Naive thymus-derived CD4-positive, alpha-beta T cell (primary cell): ENCODE measurements at regions not wholly inside any gene's neighbourhood (a gene's known extent, or its start where the extent isn't known, plus 50 kb on each side); places are given as distances from the start of the nearest gene placed in this dataset.

Experiments used
- ATAC-seq: fragments of 150-1000 bp; cut with Tn5 transposase; 2 replicates; pipeline ENCODE4 v1.10.0; 2021; ENCODE audit warnings: mild to moderate bottlenecking, moderate library complexity
- CTCF ChIA-PET: fragments of 350-600 bp; sonication (Branson Sonifier 250); formaldehyde crosslinking; loops from one replicate; lab custom pipeline; 2021; ENCODE audit warnings: antibody characterized with exemption; lab: Charles Lee
- POLR2A ChIA-PET: fragments of 350-600 bp; sonication (Branson Sonifier 250); formaldehyde crosslinking; loops from one replicate; lab custom pipeline; 2021; ENCODE audit warnings: antibody characterized with exemption, inconsistent platforms; lab: Charles Lee
- DNase-seq, 9 donors: peaks; one replicate each; pipeline versions ENCODE4 v3.0.0 to v3.0.0-alpha.2; 2020 to 2022; ENCODE audit warnings: mixed read lengths in 1 of 9
- H3K27ac ChIP-seq: one replicate; pipeline ENCODE4 v1.7.0; 2013; ENCODE audit warnings: mild to moderate bottlenecking, low read depth, low read length, moderate library complexity
- H3K27me3 ChIP-seq, 2 donors: one replicate each; pipeline ENCODE4 v1.7.0; 2013; ENCODE audit warnings: low read length in 2 of 2, mild to moderate bottlenecking in 2 of 2, moderate library complexity in 2 of 2; ENCODE audit not compliant: control insufficient read depth in 2 of 2, insufficient read depth in 2 of 2
- H3K36me3 ChIP-seq, 3 experiments: 1 replicate in 2 of 3; 2 replicates in 1 of 3; pipeline ENCODE4 v1.7.0; 2013; ENCODE audit warnings: low read length in 3 of 3, mild to moderate bottlenecking in 3 of 3, moderate library complexity in 1 of 3; ENCODE audit not compliant: insufficient read depth in 3 of 3, control insufficient read depth in 2 of 3
- H3K4me1 ChIP-seq, 2 donors: one replicate each; pipeline ENCODE4 v1.7.0; 2013; ENCODE audit warnings: low read length in 2 of 2, mild to moderate bottlenecking in 2 of 2, moderate library complexity in 1 of 2; ENCODE audit not compliant: control insufficient read depth in 2 of 2, insufficient read depth in 2 of 2
- H3K4me3 ChIP-seq: 2 replicates; pipeline ENCODE4 v1.7.0; 2013; ENCODE audit warnings: mild to moderate bottlenecking, low read length
- H3K9me3 ChIP-seq, 3 experiments: 1 replicate in 2 of 3; 2 replicates in 1 of 3; pipeline ENCODE4 v1.7.0; 2013; ENCODE audit warnings: low read length in 3 of 3; ENCODE audit not compliant: control insufficient read depth in 2 of 3
- H3K27ac Mint-ChIP-seq, 9 donors: one replicate each; pipeline ENCODE4 v1.8.0; 2020 to 2022; ENCODE audit warnings: mixed read lengths in 9 of 9, mild to moderate bottlenecking in 8 of 9, moderate library complexity in 5 of 9, inconsistent platforms in 2 of 9
- H3K27me3 Mint-ChIP-seq, 5 donors: one replicate each; pipeline ENCODE4 v1.8.0; 2021 to 2022; ENCODE audit warnings: mixed read lengths in 5 of 5, mild to moderate bottlenecking in 1 of 5
- H3K36me3 Mint-ChIP-seq, 5 donors: one replicate each; pipeline ENCODE4 v1.8.0; 2020 to 2022; ENCODE audit warnings: mixed read lengths in 5 of 5, mild to moderate bottlenecking in 3 of 5, inconsistent platforms in 1 of 5
- H3K4me1 Mint-ChIP-seq, 7 donors: one replicate each; pipeline ENCODE4 v1.8.0; 2020 to 2022; ENCODE audit warnings: mixed read lengths in 7 of 7, mild to moderate bottlenecking in 3 of 7, inconsistent platforms in 1 of 7
- H3K4me3 Mint-ChIP-seq, 10 donors: one replicate each; pipeline ENCODE4 v1.8.0; 2020 to 2022; ENCODE audit warnings: mild to moderate bottlenecking in 10 of 10, mixed read lengths in 10 of 10, moderate library complexity in 6 of 10, inconsistent platforms in 2 of 10
- H3K9me3 Mint-ChIP-seq, 11 donors: one replicate each; pipeline ENCODE4 v1.8.0; 2020 to 2022; ENCODE audit warnings: mixed read lengths in 11 of 11, mild to moderate bottlenecking in 4 of 11, inconsistent platforms in 1 of 11, moderate library complexity in 1 of 11
- intact Hi-C, 2 donors: fragments of 100-400 bp; cut with micrococcal nuclease; formaldehyde crosslinking; loops; one replicate each; pipeline ENCODE4 v1.15.1; 2023

DNA sequence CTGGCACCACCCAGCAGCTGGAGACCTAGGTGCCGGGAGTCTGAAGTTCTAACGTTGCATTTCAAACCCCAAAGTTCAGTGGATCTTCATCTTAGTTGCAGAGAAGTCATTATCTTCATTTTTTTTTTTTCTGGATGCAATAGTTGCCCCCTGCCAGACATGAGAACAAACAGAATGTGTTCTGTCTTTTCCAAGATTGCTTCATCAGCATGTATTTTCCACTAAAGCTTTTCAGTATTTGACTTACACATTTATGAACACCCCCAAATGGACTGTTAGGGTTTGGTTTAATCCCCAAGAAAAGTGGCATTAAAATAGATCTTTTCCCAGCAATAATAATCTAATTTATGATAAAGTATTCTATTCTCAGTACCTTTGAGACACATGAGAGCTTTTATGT is 135.2 kb upstream of the OSMR start:
- DNase-seq (no peak), ATAC-seq (no peak)
- H3K27me3 Mint-ChIP-seq, result peaks cover 0 to 5% (median 0%) of the 10 kb centered on the region in 5 donors
- H3K36me3 ChIP-seq, result no peaks in the 10 kb centered on the region
- H3K9me3 ChIP-seq, result no peaks in the 10 kb centered on the region
- H3K4me1 Mint-ChIP-seq, result no peaks in the 10 kb centered on the region
- no peaks in the 10 kb centered on the region for H3K27me3 ChIP-seq
- H3K4me3 Mint-ChIP-seq, result no peak overlapping the region
- H3K4me1 ChIP-seq, result no peaks in the 10 kb centered on the region
- intact Hi-C loops, result no loop called here
- no peak overlapping the region for H3K27ac Mint-ChIP-seq
- H3K4me3 ChIP-seq, result no peak overlapping the region
- no peaks in the 10 kb centered on the region for H3K36me3 Mint-ChIP-seq
- H3K27ac ChIP-seq, result no peak overlapping the region
- ChIA-PET POLR2A (no interaction called here), CTCF (no interaction called here)
- peaks cover 0 to 3% (median 0%) of the 10 kb centered on the region in 11 donors for H3K9me3 Mint-ChIP-seq

DNA sequence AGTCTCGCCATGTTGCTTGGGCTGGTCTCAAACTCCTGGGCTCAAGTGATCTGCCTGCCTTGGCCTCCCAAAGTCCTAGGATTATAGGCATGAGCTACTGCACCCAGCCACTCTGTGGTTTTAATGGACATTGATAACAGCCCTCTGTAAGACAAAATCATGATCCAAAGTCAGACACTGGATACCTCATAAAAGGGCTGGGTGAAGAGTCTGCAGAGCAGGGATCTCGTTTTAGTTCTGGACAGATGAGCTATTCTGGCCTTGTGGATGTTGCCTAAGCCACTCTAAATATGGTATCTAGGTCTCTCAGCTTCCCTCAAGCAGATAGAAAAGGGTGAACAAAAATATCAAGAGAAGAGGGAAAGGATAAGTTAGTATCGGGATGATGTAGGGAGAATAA is 133.4 kb upstream of the OSMR start:
- Histone ChIP-seq H3K4me1 (no peaks in the 10 kb centered on the region), H3K36me3 (no peaks in the 10 kb centered on the region), H3K4me3 (no peak overlapping the region), H3K27me3 (no peaks in the 10 kb centered on the region), H3K9me3 (no peaks in the 10 kb centered on the region), H3K27ac (no peak overlapping the region)
- Mint-ChIP-seq H3K27me3 (peaks cover 0 to 5% (median 0%) of the 10 kb centered on the region in 5 donors), H3K4me1 (no peaks in the 10 kb centered on the region), H3K36me3 (no peaks in the 10 kb centered on the region), H3K4me3 (no peak overlapping the region), H3K9me3 (no peaks in the 10 kb centered on the region), H3K27ac (no peak overlapping the region)
- DNase-seq (no peak), ATAC-seq (no peak)
- intact Hi-C loops, result no loop called here
- POLR2A ChIA-PET, result no interaction called here
- CTCF ChIA-PET, result no interaction called here

DNA sequence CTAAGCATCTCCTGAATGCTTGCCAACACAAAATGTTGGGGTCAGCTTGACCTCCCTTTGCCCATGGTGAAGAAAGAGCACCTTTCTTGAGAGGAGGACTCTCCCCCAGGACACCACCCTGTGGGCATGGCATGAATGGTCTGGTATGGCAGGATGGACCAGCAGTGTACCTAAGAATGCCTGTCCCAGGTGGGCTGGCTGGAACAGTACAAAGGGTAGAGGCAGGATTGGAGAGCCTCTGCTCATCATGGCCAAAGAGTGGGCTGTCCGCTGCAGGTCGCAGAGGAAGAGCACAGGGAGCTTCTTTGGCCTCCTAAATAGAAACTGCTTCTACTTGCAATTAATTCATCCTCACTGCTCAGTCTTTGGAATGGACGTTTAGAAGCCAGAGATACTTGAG is 131.6 kb upstream of the OSMR start:
- DNase-seq, result no peak
- no peaks in the 10 kb centered on the region for H3K36me3 Mint-ChIP-seq
- H3K36me3 ChIP-seq, result no peaks in the 10 kb centered on the region
- intact Hi-C loops, result no loop called here
- CTCF ChIA-PET, result no interaction called here
- POLR2A ChIA-PET, result no interaction called here
- H3K4me1 ChIP-seq, result no peaks in the 10 kb centered on the region
- H3K9me3 Mint-ChIP-seq, result no peaks in the 10 kb centered on the region
- H3K27me3 Mint-ChIP-seq, result peaks cover 0 to 5% (median 5%) of the 10 kb centered on the region in 5 donors
- H3K4me1 Mint-ChIP-seq, result no peaks in the 10 kb centered on the region
- no peak overlapping the region for H3K27ac Mint-ChIP-seq
- no peak for ATAC-seq
- no peak overlapping the region for H3K27ac ChIP-seq
- no peak overlapping the region for H3K4me3 Mint-ChIP-seq
- H3K9me3 ChIP-seq, result no peaks in the 10 kb centered on the region
- H3K27me3 ChIP-seq, result no peaks in the 10 kb centered on the region
- H3K4me3 ChIP-seq, result no peak overlapping the region

DNA sequence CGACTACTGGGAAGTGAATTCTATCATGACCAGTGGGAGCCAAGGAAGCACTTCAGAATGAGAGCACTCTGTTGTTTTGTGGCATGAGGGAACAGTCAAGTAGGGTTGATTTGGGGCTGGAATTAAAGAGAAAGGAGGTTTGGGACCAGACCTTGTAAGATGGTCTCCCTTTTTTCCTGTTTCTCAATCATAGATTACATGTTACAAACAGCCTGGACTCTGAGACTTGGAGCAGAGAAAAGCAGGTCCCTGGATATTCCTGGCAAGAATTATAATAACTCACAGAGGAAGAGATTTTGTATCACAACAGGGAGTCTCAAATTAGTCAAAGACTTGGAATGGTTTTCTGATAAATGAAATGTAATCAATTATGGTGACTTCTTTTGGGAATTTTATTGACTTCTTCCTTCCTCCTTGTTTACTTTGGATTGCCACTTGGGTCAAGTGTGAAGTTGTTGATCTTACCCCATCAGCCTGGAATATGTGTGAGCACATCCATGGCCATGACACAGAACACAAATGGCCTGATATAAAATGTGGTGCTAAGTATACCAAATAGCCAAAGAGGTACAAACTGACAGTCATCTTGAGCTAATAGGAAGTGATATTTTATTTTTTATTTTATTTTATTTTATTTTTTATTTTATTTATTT is 131.0 kb upstream of the OSMR start:
- H3K27ac ChIP-seq, result no peak overlapping the region
- DNase-seq, result no peak
- H3K4me3 ChIP-seq, result no peak overlapping the region
- H3K36me3 ChIP-seq, result no peaks in the 10 kb centered on the region
- no peaks in the 10 kb centered on the region for H3K36me3 Mint-ChIP-seq
- ChIA-PET POLR2A (no interaction called here), CTCF (no interaction called here)
- no peaks in the 10 kb centered on the region for H3K27me3 ChIP-seq
- intact Hi-C loops, result no loop called here
- peaks cover 0 to 10% (median 5%) of the 10 kb centered on the region in 5 donors for H3K27me3 Mint-ChIP-seq
- peaks cover 0 to 3% (median 0%) of the 10 kb centered on the region in 11 donors for H3K9me3 Mint-ChIP-seq
- H3K27ac Mint-ChIP-seq, result no peak overlapping the region
- ATAC-seq, result no peak
- H3K4me1 Mint-ChIP-seq, result no peaks in the 10 kb centered on the region
- H3K9me3 ChIP-seq, result no peaks in the 10 kb centered on the region
- no peaks in the 10 kb centered on the region for H3K4me1 ChIP-seq
- no peak overlapping the region for H3K4me3 Mint-ChIP-seq

DNA sequence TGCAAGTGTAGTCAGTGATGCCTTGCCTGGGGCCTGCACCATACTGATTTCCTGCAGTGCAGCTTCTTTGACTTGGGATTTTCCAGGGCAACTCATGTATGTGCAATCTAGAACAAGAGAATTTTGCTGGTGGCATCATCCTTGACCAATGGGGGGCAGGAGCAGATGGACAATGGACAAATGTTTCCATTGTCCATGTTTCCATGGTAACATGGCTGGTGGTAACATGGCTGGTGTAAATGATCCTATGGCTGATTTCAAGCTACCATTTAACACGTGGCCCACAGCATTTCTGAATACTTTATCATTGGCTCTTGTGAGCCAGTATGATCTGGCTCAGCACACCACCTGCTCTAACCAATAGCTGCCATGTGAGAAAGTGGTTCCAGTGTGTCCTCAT is 130.1 kb upstream of the OSMR start:
- ATAC-seq (no peak), DNase-seq (no peak)
- Histone ChIP-seq H3K9me3 (no peaks in the 10 kb centered on the region), H3K4me3 (no peak overlapping the region), H3K36me3 (no peaks in the 10 kb centered on the region), H3K27ac (no peak overlapping the region), H3K27me3 (no peaks in the 10 kb centered on the region), H3K4me1 (no peaks in the 10 kb centered on the region)
- no peaks in the 10 kb centered on the region for H3K36me3 Mint-ChIP-seq
- no peak overlapping the region for H3K27ac Mint-ChIP-seq
- intact Hi-C loops, result no loop called here
- ChIA-PET POLR2A (interaction anchor here (0.7 kb wide), 1 partner anchor 1448 kb away, joined by 4 read pairs; no protein-coding TSS in a partner anchor), CTCF (interaction anchor here (0.6 kb wide), 1 partner anchor 809 kb away, joined by 3 read pairs; no protein-coding TSS in a partner anchor)
- no peaks in the 10 kb centered on the region for H3K4me1 Mint-ChIP-seq
- H3K27me3 Mint-ChIP-seq, result peaks cover 0 to 16% (median 9%) of the 10 kb centered on the region in 5 donors
- H3K4me3 Mint-ChIP-seq, result no peak overlapping the region
- H3K9me3 Mint-ChIP-seq, result peaks cover 0 to 3% (median 0%) of the 10 kb centered on the region in 11 donors

DNA sequence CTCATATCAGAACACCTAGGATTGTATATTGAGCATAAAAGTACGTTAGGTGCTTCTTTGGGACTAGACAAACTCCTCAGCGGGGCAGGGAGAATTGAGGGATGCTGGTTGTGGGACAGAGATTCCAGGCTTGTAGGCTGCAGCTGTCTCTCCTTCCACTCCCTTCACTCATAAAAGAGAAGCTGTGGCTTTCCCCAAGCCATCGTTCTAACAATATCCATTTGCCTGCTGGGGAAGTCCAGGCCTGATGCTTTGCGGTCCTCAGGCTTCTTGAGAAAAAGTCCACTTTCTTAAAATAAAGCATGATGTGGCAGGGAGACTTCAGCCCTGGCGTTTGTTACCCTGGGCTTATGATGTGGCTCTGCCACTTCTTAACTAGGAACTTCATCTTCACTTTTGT is 129.3 kb upstream of the OSMR start:
- Mint-ChIP-seq H3K9me3 (peaks cover 0 to 3% (median 0%) of the 10 kb centered on the region in 11 donors), H3K27ac (no peak overlapping the region), H3K4me3 (no peak overlapping the region), H3K4me1 (no peaks in the 10 kb centered on the region), H3K27me3 (peaks cover 0 to 25% (median 11%) of the 10 kb centered on the region in 5 donors), H3K36me3 (no peaks in the 10 kb centered on the region)
- DNase-seq, result no peak
- ATAC-seq, result no peak
- H3K27ac ChIP-seq, result no peak overlapping the region
- CTCF ChIA-PET, result no interaction called here
- intact Hi-C loops, result no loop called here
- H3K36me3 ChIP-seq, result no peaks in the 10 kb centered on the region
- H3K9me3 ChIP-seq, result no peaks in the 10 kb centered on the region
- POLR2A ChIA-PET, result no interaction called here
- no peak overlapping the region for H3K4me3 ChIP-seq
- H3K27me3 ChIP-seq, result no peaks in the 10 kb centered on the region
- H3K4me1 ChIP-seq, result no peaks in the 10 kb centered on the region

DNA sequence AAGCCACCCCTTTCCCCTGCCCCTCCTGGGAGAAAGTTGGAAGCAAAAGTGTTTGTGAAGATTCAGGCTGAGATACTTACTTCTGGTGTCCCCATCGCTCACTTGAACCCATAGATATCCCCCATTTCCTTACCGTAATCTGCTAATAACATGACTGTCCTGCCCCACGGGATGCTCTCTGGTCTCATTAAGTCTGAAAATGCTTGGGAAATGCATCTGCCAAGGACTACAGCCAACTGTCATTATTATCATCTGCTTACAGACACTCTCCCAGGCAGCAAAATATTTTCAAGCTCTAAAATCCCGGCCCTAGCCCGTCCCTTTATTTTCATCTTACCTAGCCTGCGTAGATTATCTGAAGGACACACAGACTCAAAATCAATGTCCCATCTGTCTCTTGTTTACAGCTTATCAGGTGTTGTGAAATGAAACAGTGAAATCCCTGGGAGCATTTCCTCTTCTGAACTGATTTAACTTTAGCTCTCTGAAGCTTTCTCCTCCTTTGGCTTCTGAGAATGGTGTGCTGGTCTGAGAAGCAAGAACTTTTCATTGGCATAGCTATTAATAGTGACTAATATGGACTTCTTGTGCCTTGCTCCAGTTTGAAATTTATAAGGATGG is 126.9 kb upstream of the OSMR start:
- H3K4me1 ChIP-seq, result no peaks in the 10 kb centered on the region
- H3K27ac ChIP-seq, result no peak overlapping the region
- Mint-ChIP-seq H3K27ac (no peak overlapping the region), H3K9me3 (peaks cover 0 to 3% (median 0%) of the 10 kb centered on the region in 11 donors), H3K4me3 (no peak overlapping the region), H3K36me3 (no peaks in the 10 kb centered on the region), H3K4me1 (no peaks in the 10 kb centered on the region), H3K27me3 (peaks cover 0 to 31% (median 13%) of the 10 kb centered on the region in 5 donors)
- no peak overlapping the region for H3K4me3 ChIP-seq
- ChIA-PET POLR2A (no interaction called here), CTCF (no interaction called here)
- no peak for DNase-seq
- H3K9me3 ChIP-seq, result no peaks in the 10 kb centered on the region
- intact Hi-C loops, result no loop called here
- no peaks in the 10 kb centered on the region for H3K36me3 ChIP-seq
- no peak for ATAC-seq
- no peaks in the 10 kb centered on the region for H3K27me3 ChIP-seq
